ENCODE measurements at regions not wholly inside any gene's neighbourhood (a gene's known extent, or its start where the extent isn't known, plus 50 kb on each side); places are given as distances from the start of the nearest gene placed in this dataset.

DNA sequence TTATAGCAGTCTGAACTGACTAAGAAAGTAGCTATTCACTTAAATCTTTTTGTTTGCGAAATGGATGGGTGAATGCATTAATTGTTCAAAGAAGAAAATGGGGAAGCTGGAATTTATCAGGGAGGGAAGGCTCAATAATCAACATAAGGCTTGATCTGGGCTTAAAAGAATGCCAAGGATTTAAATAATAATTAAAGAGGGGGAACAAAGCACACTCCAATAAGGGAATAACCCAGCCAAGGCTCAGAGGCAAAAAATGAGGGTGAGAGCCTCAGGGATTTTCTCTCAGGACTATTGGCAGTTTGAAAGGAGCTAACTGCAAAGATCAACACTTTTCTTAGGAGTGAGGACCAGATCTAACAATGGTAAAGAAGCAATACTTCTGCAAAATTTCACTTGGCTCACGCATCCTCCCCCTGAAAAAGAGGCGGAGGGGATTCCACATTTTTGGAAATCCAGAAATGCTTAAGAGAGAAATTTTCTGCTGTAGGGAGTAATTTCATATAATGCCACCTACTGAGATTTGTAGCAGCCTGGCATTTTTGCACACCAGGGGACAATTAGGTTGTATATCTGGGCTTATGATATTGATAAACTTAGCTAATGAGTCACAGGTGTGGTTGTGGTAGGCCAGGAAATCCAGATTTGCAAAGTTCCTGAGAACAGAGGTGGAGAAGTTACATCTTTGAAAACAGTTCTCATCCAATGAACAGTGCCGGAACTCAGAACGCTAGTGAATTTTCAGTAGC lies 405.1 kb downstream of the TUSC7 start:
- Histone ChIP-seq H3K27ac (ENCODE audit: low read length, poor library complexity, severe bottlenecking) (peak overlapping the region; percentile 46), H3K9ac (ENCODE audit: low read length) (no peak overlapping the region), H2BK120ac (ENCODE audit: low read depth, low read length) (no peak overlapping the region), H3K36me3 (ENCODE audit: control insufficient read depth in 1 of 2, insufficient read depth in 2 of 2, low read depth in 1 of 2, low read length in 2 of 2) (no peaks in the 10 kb centered on the region), H3K14ac (ENCODE audit: low read length in 2 of 2) (no peak overlapping the region), H3K4me2 (ENCODE audit: low read length, poor library complexity, severe bottlenecking) (no peak overlapping the region), H4K91ac (ENCODE audit: low read length) (no peak overlapping the region), H4K8ac (ENCODE audit: low read length) (no peak overlapping the region), H3K4me3 (ENCODE audit: insufficient read depth in 1 of 2, low read depth in 1 of 2, low read length in 2 of 2) (no peak overlapping the region), H3K27me3 (ENCODE audit: control insufficient read depth in 1 of 2, insufficient read depth in 1 of 2, low read length in 2 of 2) (no peaks in the 10 kb centered on the region), H3K9me3 (ENCODE audit: control insufficient read depth, low read length) (no peaks in the 10 kb centered on the region), H3K79me1 (replicated peaks; ENCODE audit: low read length, poor library complexity, severe bottlenecking) (no peaks in the 10 kb centered on the region), H2BK15ac (ENCODE audit: low read depth, poor library complexity, severe bottlenecking) (no peak overlapping the region), H3K23ac (ENCODE audit: low read length in 2 of 2) (no peak overlapping the region), H3K4me1 (ENCODE audit: control insufficient read depth, insufficient read depth, low read depth, low read length) (no peaks in the 10 kb centered on the region), H2BK12ac (ENCODE audit: low read length in 2 of 2) (no peak overlapping the region), H2AFZ (ENCODE audit: low read depth, low read length) (no peak overlapping the region), H2BK5ac (ENCODE audit: low read depth, low read length, poor library complexity, severe bottlenecking) (no peak overlapping the region), H3K4ac (ENCODE audit: low read depth in 1 of 2, low read length in 2 of 2) (no peak overlapping the region), H3K18ac (ENCODE audit: low read depth in 1 of 2, low read length in 2 of 2) (no peak overlapping the region), H2AK5ac (ENCODE audit: low read length, severe bottlenecking) (no peak overlapping the region)
- DNase-seq, result no peak
- 87% methylated on average over 5 of the region's 5 CpGs for WGBS

DNA sequence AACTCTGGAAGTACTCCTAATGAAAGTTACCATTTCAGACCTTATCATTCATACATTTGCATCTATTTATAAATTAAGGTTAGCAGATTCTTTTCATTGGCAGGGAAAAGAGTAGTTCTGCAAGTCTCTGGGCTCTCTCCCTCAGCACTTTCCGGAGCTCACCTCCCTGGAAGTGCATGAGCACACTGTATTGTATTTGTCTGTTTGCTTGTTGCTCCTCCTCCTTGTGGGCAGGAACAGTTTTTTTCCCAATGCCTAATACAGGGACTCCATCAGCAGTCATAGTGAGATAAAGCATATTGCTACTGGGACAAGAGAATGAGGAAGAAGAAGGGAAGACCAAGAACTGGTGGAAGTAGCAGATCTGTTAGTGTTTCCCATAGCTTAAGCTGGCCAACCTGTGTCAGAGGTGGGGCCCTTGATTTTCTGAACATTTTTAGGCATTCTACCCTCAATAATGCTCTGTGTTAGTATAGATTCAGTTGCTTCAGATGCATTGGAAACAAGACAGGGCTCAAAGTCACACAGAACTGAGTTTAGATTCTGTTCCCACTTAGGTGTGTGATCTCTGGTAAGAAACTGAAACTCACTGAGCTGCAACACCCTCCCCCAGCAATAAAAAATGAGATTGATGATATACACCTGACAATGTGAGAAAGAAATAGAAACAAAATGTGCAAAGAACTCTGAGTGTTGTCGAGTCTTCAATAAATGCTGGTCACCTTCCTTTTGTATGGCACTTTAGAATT lies 407.8 kb downstream of the TUSC7 start:
- 71% methylated on average over 2 of the region's 2 CpGs for WGBS
- H2BK12ac ChIP-seq (ENCODE audit: low read length in 2 of 2), result no peak overlapping the region

DNA sequence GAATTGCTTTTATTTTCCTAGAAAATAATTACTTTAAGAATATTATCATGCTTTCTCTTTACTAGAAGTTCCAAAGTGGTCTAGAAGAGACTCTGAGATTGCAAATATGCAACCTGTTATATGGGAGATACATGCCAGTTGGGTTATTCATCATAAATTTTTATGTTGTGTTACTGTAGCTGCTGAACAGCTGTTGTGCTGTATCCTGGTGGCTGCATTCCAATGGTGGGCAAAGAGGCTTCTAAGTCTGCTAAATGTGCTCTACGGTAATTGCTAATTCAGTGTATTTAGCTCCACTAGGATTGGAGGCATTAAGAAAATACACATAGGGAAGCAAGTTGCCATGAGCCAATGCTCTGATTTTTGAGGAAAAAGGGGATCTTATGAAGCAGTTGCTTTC lies 409.0 kb downstream of the TUSC7 start:
- no peak overlapping the region for H3K4ac ChIP-seq (ENCODE audit: low read depth in 1 of 2, low read length in 2 of 2)
- H3K14ac ChIP-seq (ENCODE audit: low read length in 2 of 2), result no peak overlapping the region
- no peak overlapping the region for H3K4me3 ChIP-seq (ENCODE audit: insufficient read depth in 1 of 2, low read depth in 1 of 2, low read length in 2 of 2)
- no peak overlapping the region for H4K91ac ChIP-seq (ENCODE audit: low read length)
- H3K27ac ChIP-seq (ENCODE audit: low read length, poor library complexity, severe bottlenecking), result peak overlapping the region; percentile 69
- no peaks in the 10 kb centered on the region for H3K4me1 ChIP-seq (ENCODE audit: control insufficient read depth, insufficient read depth, low read depth, low read length)
- H3K79me1 ChIP-seq (replicated peaks; ENCODE audit: low read length, poor library complexity, severe bottlenecking), result no peaks in the 10 kb centered on the region
- no peak overlapping the region for H2BK12ac ChIP-seq (ENCODE audit: low read length in 2 of 2)
- no peak overlapping the region for H2BK5ac ChIP-seq (ENCODE audit: low read depth, low read length, poor library complexity, severe bottlenecking)
- H3K9me3 ChIP-seq (ENCODE audit: control insufficient read depth, low read length), result no peaks in the 10 kb centered on the region
- H3K36me3 ChIP-seq (ENCODE audit: control insufficient read depth in 1 of 2, insufficient read depth in 2 of 2, low read depth in 1 of 2, low read length in 2 of 2), result no peaks in the 10 kb centered on the region
- no peak overlapping the region for H3K23ac ChIP-seq (ENCODE audit: low read length in 2 of 2)
- H3K27me3 ChIP-seq (ENCODE audit: control insufficient read depth in 1 of 2, insufficient read depth in 1 of 2, low read length in 2 of 2), result no peaks in the 10 kb centered on the region
- DNase-seq, result no peak
- H2BK120ac ChIP-seq (ENCODE audit: low read depth, low read length), result no peak overlapping the region
- no peak overlapping the region for H3K9ac ChIP-seq (ENCODE audit: low read length)
- H2BK15ac ChIP-seq (ENCODE audit: low read depth, poor library complexity, severe bottlenecking), result no peak overlapping the region
- no peak overlapping the region for H3K4me2 ChIP-seq (ENCODE audit: low read length, poor library complexity, severe bottlenecking)
- no peak overlapping the region for H3K18ac ChIP-seq (ENCODE audit: low read depth in 1 of 2, low read length in 2 of 2)
- no peak overlapping the region for H4K8ac ChIP-seq (ENCODE audit: low read length)
- H2AFZ ChIP-seq (ENCODE audit: low read depth, low read length), result no peak overlapping the region
- no peak overlapping the region for H2AK5ac ChIP-seq (ENCODE audit: low read length, severe bottlenecking)
- WGBS, result 95% methylated on average over 1 of the region's 1 CpG

More for the DNA sequence above, 407.8 kb downstream of the TUSC7 start:
- H3K27me3 ChIP-seq (ENCODE audit: control insufficient read depth in 1 of 2, insufficient read depth in 1 of 2, low read length in 2 of 2), result no peaks in the 10 kb centered on the region
- no peaks in the 10 kb centered on the region for H3K4me1 ChIP-seq (ENCODE audit: control insufficient read depth, insufficient read depth, low read depth, low read length)
- no peak overlapping the region for H3K27ac ChIP-seq (ENCODE audit: low read length, poor library complexity, severe bottlenecking)
- no peaks in the 10 kb centered on the region for H3K36me3 ChIP-seq (ENCODE audit: control insufficient read depth in 1 of 2, insufficient read depth in 2 of 2, low read depth in 1 of 2, low read length in 2 of 2)
- H2BK15ac ChIP-seq (ENCODE audit: low read depth, poor library complexity, severe bottlenecking), result no peak overlapping the region
- no peak overlapping the region for H3K14ac ChIP-seq (ENCODE audit: low read length in 2 of 2)
- no peak for DNase-seq
- no peak overlapping the region for H2AFZ ChIP-seq (ENCODE audit: low read depth, low read length)
- no peak overlapping the region for H3K4me3 ChIP-seq (ENCODE audit: insufficient read depth in 1 of 2, low read depth in 1 of 2, low read length in 2 of 2)
- no peak overlapping the region for H3K4ac ChIP-seq (ENCODE audit: low read depth in 1 of 2, low read length in 2 of 2)
- H2BK5ac ChIP-seq (ENCODE audit: low read depth, low read length, poor library complexity, severe bottlenecking), result no peak overlapping the region
- H2BK120ac ChIP-seq (ENCODE audit: low read depth, low read length), result no peak overlapping the region
- no peak overlapping the region for H2AK5ac ChIP-seq (ENCODE audit: low read length, severe bottlenecking)
- H3K79me1 ChIP-seq (replicated peaks; ENCODE audit: low read length, poor library complexity, severe bottlenecking), result no peaks in the 10 kb centered on the region
- no peak overlapping the region for H4K91ac ChIP-seq (ENCODE audit: low read length)
- H3K9ac ChIP-seq (ENCODE audit: low read length), result no peak overlapping the region
- no peak overlapping the region for H3K4me2 ChIP-seq (ENCODE audit: low read length, poor library complexity, severe bottlenecking)
- no peak overlapping the region for H3K18ac ChIP-seq (ENCODE audit: low read depth in 1 of 2, low read length in 2 of 2)
- H3K9me3 ChIP-seq (ENCODE audit: control insufficient read depth, low read length), result no peaks in the 10 kb centered on the region
- no peak overlapping the region for H3K23ac ChIP-seq (ENCODE audit: low read length in 2 of 2)
- H4K8ac ChIP-seq (ENCODE audit: low read length), result no peak overlapping the region

DNA sequence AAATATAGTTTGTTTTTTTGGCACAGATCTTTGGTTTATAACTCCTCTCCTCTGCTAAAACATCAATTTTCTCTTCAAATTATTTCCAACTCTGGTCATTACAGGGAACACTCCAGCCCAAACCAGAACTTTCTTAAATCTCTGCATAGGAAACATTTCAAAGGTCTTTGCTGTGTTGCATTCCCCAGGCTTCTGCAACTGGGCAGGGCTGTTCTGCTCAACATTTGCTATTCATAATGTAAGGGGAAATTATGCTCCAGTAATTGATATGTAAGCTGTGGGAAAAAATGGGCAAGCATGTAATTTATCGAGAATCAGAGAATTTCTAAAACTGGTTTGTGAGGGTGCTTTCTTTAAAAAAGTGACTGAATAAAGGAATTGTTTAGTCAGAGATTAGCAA lies 410.4 kb downstream of the TUSC7 start:
- H2BK15ac ChIP-seq (ENCODE audit: low read depth, poor library complexity, severe bottlenecking), result no peak overlapping the region
- H4K8ac ChIP-seq (ENCODE audit: low read length), result no peak overlapping the region
- no peaks in the 10 kb centered on the region for H3K36me3 ChIP-seq (ENCODE audit: control insufficient read depth in 1 of 2, insufficient read depth in 2 of 2, low read depth in 1 of 2, low read length in 2 of 2)
- no peak overlapping the region for H2AFZ ChIP-seq (ENCODE audit: low read depth, low read length)
- H4K91ac ChIP-seq (ENCODE audit: low read length), result no peak overlapping the region
- no peak overlapping the region for H3K9ac ChIP-seq (ENCODE audit: low read length)
- no peaks in the 10 kb centered on the region for H3K27me3 ChIP-seq (ENCODE audit: control insufficient read depth in 1 of 2, insufficient read depth in 1 of 2, low read length in 2 of 2)
- H3K18ac ChIP-seq (ENCODE audit: low read depth in 1 of 2, low read length in 2 of 2), result no peak overlapping the region
- H3K4me3 ChIP-seq (ENCODE audit: insufficient read depth in 1 of 2, low read depth in 1 of 2, low read length in 2 of 2), result no peak overlapping the region
- no peaks in the 10 kb centered on the region for H3K4me1 ChIP-seq (ENCODE audit: control insufficient read depth, insufficient read depth, low read depth, low read length)
- no peak overlapping the region for H2BK5ac ChIP-seq (ENCODE audit: low read depth, low read length, poor library complexity, severe bottlenecking)
- WGBS, result 92% methylated on average over 1 of the region's 1 CpG
- H3K14ac ChIP-seq (ENCODE audit: low read length in 2 of 2), result no peak overlapping the region
- H2BK120ac ChIP-seq (ENCODE audit: low read depth, low read length), result no peak overlapping the region
- H3K4ac ChIP-seq (ENCODE audit: low read depth in 1 of 2, low read length in 2 of 2), result no peak overlapping the region
- H2BK12ac ChIP-seq (ENCODE audit: low read length in 2 of 2), result no peak overlapping the region
- H3K9me3 ChIP-seq (ENCODE audit: control insufficient read depth, low read length), result no peaks in the 10 kb centered on the region
- no peaks in the 10 kb centered on the region for H3K79me1 ChIP-seq (replicated peaks; ENCODE audit: low read length, poor library complexity, severe bottlenecking)
- H3K4me2 ChIP-seq (ENCODE audit: low read length, poor library complexity, severe bottlenecking), result no peak overlapping the region
- DNase-seq, result no peak
- no peak overlapping the region for H3K27ac ChIP-seq (ENCODE audit: low read length, poor library complexity, severe bottlenecking)
- H2AK5ac ChIP-seq (ENCODE audit: low read length, severe bottlenecking), result no peak overlapping the region
- no peak overlapping the region for H3K23ac ChIP-seq (ENCODE audit: low read length in 2 of 2)

All from mesenchymal stem cell (in vitro differentiated cells and primary cell).